Nephron progenitor cell (in vitro differentiated cells): ENCODE measurements at regions not wholly inside any gene's neighbourhood (a gene's known extent, or its start where the extent isn't known, plus 50 kb on each side); places are given as distances from the start of the nearest gene placed in this dataset.
"Not testable (repeated sequence)": the region's sequence is repeated elsewhere in the genome, so short reads cannot be mapped to it uniquely, and the experiment has no call there.

Experiments used
- DNase-seq: peaks from one replicate; pipeline ENCODE4 v3.0.0; 2021
- H3K27ac Mint-ChIP-seq: 2 replicates; pipeline ENCODE4 v1.8.0; 2021; ENCODE audit warnings: mild to moderate bottlenecking, moderate library complexity, mixed read lengths
- H3K27me3 Mint-ChIP-seq: 2 replicates; pipeline ENCODE4 v1.8.0; 2021; ENCODE audit warnings: mild to moderate bottlenecking, low read depth, mixed read lengths; ENCODE audit not compliant: poor library complexity
- H3K36me3 Mint-ChIP-seq: 2 replicates; pipeline ENCODE4 v1.8.0; 2021; ENCODE audit warnings: low read depth, mixed read lengths
- H3K4me1 Mint-ChIP-seq: 2 replicates; pipeline ENCODE4 v1.8.0; 2021; ENCODE audit warnings: mixed read lengths
- H3K4me3 Mint-ChIP-seq: 2 replicates; pipeline ENCODE4 v1.8.0; 2021; ENCODE audit warnings: mild to moderate bottlenecking, moderate library complexity, mixed read lengths
- H3K9me3 Mint-ChIP-seq: 2 replicates; pipeline ENCODE4 v1.8.0; 2021; ENCODE audit warnings: mild to moderate bottlenecking, moderate library complexity, mixed read lengths

DNA sequence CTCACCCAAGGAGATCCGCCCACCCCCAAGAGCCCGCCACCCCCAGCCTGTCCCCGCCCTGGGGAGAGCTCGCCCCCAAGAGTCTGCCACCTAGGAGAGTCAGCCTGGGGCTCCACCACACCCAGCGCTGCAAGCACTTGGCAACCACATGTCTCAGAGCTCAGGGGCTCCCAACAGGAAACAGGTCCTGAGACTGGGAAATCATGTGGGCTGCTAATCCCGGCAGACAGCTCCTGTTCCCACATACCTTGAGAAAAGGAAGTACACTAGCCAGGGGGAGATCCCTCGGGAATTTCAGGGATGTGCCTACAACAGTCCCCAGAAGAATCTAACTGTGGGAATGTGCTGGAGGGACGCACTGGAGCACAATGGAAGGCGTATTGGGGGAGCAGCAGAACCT is 331.4 kb downstream of the ANAPC1 start:
- not testable (repeated sequence) for H3K4me3 Mint-ChIP-seq, H3K4me1 Mint-ChIP-seq, H3K36me3 Mint-ChIP-seq, H3K27ac Mint-ChIP-seq, H3K27me3 Mint-ChIP-seq, H3K9me3 Mint-ChIP-seq, DNase-seq

DNA sequence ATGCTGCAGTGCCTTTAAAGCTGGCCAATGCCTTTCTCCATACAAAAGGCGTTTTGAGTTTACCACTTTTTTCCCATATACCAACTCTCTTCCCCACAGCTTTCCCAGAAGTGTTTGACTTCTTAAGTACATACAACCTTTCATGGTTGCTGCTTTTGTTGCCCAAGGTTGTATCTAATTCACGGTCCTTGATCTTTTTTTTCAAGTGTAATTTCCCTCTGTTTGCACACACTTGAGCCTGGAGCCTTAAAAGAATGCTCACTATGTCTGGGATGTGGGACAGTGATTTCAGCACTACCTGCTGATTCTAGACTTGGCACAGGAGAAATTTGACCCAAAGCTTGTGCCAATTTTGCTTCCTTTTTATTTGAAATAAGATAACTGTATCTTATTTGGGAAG is 324.7 kb downstream of the ANAPC1 start:
- peaks cover 11% of the 10 kb centered on the region for H3K9me3 Mint-ChIP-seq
- DNase-seq, H3K27me3 Mint-ChIP-seq, H3K27ac Mint-ChIP-seq, H3K4me3 Mint-ChIP-seq, H3K36me3 Mint-ChIP-seq, H3K4me1 Mint-ChIP-seq: not testable (repeated sequence)

- H3K27me3 Mint-ChIP-seq, H3K4me3 Mint-ChIP-seq, H3K4me1 Mint-ChIP-seq, H3K27ac Mint-ChIP-seq, DNase-seq, H3K36me3 Mint-ChIP-seq: not testable (repeated sequence)
- H3K9me3 Mint-ChIP-seq = peaks cover 11% of the 10 kb centered on the region
Observed at GRCh38 chr2:111559814-111560213, 324.2 kb downstream of the ANAPC1 start.

GRCh38 chr2:111566068-111566467 is 317.9 kb downstream of the ANAPC1 start:
- H3K9me3 Mint-ChIP-seq = not testable (repeated sequence)

DNA sequence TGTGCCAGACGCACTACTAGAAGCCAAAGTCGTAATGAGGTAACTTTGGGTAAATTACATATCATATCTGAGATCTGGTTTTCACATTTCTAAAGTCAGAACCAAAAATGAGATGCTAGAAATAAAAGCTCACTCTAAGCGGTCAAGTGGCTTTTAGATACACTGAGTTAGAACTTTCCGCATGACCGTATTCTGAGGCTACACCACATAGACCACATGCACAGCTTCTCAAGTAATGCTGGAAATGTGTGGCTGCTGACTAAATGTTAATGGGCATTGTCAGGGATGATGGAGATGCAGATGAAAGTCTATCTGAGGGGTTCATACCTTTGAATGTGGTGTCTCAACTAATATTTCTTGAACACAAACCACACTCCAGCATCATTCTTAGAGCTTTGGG is 316.8 kb downstream of the ANAPC1 start:
- H3K9me3 Mint-ChIP-seq, H3K36me3 Mint-ChIP-seq, DNase-seq, H3K27me3 Mint-ChIP-seq, H3K4me3 Mint-ChIP-seq, H3K4me1 Mint-ChIP-seq, H3K27ac Mint-ChIP-seq: not testable (repeated sequence)

More at GRCh38 chr2:111566068-111566467, 317.9 kb downstream of the ANAPC1 start:
- not testable (repeated sequence) for H3K4me1 Mint-ChIP-seq, DNase-seq, H3K27ac Mint-ChIP-seq, H3K36me3 Mint-ChIP-seq, H3K4me3 Mint-ChIP-seq, H3K27me3 Mint-ChIP-seq

- not testable (repeated sequence) for H3K27ac Mint-ChIP-seq, H3K9me3 Mint-ChIP-seq, DNase-seq, H3K36me3 Mint-ChIP-seq, H3K4me1 Mint-ChIP-seq, H3K27me3 Mint-ChIP-seq, H3K4me3 Mint-ChIP-seq
Observed at GRCh38 chr2:111569356-111570199, 314.4 kb downstream of the ANAPC1 start.

GRCh38 chr2:111570300-111571114 is 313.5 kb downstream of the ANAPC1 start:
- not testable (repeated sequence) for DNase-seq, H3K4me1 Mint-ChIP-seq, H3K4me3 Mint-ChIP-seq, H3K27ac Mint-ChIP-seq, H3K36me3 Mint-ChIP-seq, H3K27me3 Mint-ChIP-seq, H3K9me3 Mint-ChIP-seq

DNA sequence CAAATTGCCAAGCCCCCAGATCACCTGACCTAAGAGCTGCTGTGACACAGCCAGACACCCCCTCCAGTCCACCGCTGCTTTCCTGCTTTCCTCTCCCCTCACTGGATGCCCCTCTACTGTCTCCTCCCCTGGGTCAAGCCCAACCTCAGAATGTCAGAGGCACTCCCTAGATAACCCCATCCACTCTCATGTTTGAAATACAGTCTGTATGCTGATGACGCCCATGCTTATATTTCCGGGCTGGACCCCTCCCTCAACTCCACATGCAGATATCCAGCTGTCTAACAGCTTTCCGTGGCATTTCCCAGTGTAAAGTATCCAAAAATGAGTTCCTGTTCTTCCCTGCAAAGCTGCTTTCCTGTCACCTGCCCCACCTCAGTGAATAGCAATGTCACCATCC is 309.2 kb downstream of the ANAPC1 start:
- H3K27ac Mint-ChIP-seq, DNase-seq, H3K4me3 Mint-ChIP-seq, H3K27me3 Mint-ChIP-seq, H3K4me1 Mint-ChIP-seq, H3K36me3 Mint-ChIP-seq: not testable (repeated sequence)
- peaks cover 11% of the 10 kb centered on the region for H3K9me3 Mint-ChIP-seq

DNA sequence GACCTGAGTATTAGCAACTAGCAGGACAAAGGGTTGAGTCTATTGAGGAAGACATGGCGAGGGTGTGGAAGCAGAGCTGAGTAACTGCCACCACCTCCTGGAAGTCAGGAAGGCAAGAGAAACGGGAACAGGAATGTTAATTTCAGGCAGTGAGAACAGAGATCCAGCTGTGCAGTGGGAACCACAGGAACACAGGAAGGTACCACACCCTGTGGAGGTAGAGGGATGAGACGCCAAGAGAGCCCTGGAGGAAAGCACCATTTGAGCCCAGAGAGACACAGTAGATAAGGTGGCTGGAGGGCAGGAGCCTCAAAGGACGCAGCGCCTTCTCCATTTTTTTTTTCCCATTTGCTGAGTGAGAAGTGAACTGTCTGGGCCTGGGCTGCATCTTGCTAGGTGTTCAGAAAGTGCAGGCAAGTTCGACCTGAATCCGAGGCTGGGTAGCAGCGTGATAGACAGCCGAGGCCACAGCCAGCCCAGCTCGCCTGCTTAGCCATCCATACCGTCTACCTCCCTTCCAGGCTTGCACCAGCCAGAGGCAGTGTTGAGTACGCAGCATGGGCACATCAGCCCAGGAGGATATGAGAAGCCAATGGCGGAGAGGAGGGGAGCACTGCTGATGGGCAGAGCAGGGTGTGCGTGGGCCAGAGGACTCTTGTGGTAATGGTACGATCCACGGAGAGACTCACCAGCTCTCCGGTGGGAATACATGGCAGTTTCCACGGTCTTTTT is 306.7 kb downstream of the ANAPC1 start:
- not testable (repeated sequence) for DNase-seq, H3K4me1 Mint-ChIP-seq, H3K36me3 Mint-ChIP-seq, H3K4me3 Mint-ChIP-seq, H3K27ac Mint-ChIP-seq, H3K27me3 Mint-ChIP-seq
- H3K9me3 Mint-ChIP-seq = peaks cover 11% of the 10 kb centered on the region

GRCh38 chr2:111579500-111580134 is 304.4 kb downstream of the ANAPC1 start:
- not testable (repeated sequence) for DNase-seq, H3K36me3 Mint-ChIP-seq, H3K4me1 Mint-ChIP-seq, H3K4me3 Mint-ChIP-seq, H3K27ac Mint-ChIP-seq, H3K27me3 Mint-ChIP-seq
- peaks cover 10% of the 10 kb centered on the region for H3K9me3 Mint-ChIP-seq

DNA sequence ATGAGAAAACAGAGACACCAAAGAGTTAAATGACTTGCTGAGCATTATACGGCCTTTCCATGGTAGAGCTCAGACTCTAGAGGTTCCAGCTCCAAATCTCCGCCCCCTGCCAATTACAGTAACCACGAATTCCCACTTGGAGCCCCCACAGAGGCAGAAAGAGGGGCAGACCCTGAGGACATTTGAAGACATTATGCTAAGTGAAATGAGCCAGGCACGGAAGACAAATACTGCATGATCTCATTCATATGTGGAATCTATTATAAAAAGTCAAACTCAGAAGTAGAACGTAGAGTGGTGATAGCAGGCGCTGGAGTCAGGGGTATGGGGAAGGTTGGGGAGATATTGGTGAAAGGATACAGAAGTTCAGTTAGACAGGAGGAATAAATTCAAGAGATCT is 303.4 kb downstream of the ANAPC1 start:
- H3K4me1 Mint-ChIP-seq, H3K9me3 Mint-ChIP-seq, H3K27ac Mint-ChIP-seq, H3K36me3 Mint-ChIP-seq, H3K4me3 Mint-ChIP-seq, H3K27me3 Mint-ChIP-seq, DNase-seq: not testable (repeated sequence)

DNA sequence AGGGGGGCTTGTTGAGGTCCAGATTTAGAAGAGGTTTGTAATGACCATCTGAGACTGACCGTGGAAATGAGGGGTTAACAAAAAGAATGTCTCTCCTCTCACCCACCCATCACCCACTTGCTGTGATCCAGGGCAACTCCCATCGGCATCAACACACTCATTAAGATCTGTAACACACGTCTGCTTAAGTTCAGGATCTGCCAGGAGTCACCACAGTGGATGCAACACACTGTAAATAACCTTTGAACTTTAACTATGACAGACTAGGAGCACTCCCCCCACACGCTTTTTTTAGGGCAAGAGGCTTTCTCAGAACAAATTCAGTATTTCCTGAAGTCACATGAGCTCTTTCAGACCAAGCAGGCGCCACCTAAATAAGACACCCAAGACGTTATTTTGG is 301.9 kb downstream of the ANAPC1 start:
- DNase-seq, H3K9me3 Mint-ChIP-seq, H3K27ac Mint-ChIP-seq, H3K27me3 Mint-ChIP-seq, H3K4me1 Mint-ChIP-seq, H3K4me3 Mint-ChIP-seq, H3K36me3 Mint-ChIP-seq: not testable (repeated sequence)

DNA sequence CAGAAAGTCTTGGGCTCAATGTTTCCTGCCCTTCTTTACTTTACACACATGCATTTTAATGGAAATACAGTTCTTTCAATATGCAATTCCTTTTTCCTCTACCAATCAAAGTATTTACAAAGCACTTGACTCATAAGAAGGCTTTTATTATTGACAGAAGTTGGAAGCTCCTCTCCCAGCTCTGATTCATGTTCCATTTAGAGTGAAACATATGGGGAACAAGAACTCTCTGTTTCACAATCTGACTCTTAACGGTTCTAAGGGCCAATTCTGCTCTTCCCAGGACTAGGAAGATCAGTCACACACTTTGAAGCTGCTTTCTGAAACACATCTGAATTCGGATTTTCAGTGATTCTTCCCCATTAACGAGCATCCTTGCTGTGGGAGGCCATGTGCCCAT is 300.5 kb downstream of the ANAPC1 start:
- not testable (repeated sequence) for H3K4me3 Mint-ChIP-seq, H3K36me3 Mint-ChIP-seq, DNase-seq, H3K9me3 Mint-ChIP-seq, H3K27me3 Mint-ChIP-seq, H3K4me1 Mint-ChIP-seq, H3K27ac Mint-ChIP-seq

DNA sequence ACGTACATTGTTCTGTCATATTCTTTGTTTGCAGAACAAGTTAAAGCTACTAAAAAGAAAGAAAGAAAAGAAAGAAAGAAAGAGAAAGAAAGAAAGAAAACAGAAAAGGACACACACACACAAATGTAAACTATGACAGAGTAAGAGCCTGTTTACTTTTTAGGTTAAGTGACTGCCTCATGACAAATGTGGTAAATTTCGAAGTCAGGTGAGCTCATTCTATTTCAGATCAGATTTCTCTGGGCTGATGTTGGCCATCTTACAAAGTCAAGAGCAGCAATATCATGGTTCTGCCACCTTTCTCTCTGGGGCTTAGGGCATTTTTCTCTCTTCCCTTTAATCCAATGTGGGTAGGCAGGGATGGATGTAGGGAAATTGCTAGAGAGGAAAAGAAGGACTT is 299.5 kb downstream of the ANAPC1 start:
- not testable (repeated sequence) for H3K4me1 Mint-ChIP-seq, H3K27me3 Mint-ChIP-seq, H3K9me3 Mint-ChIP-seq, H3K4me3 Mint-ChIP-seq, DNase-seq, H3K27ac Mint-ChIP-seq, H3K36me3 Mint-ChIP-seq
